ENCODE measurements at regions not wholly inside any gene's neighbourhood (a gene's known extent, or its start where the extent isn't known, plus 50 kb on each side); places are given as distances from the start of the nearest gene placed in this dataset.
"Not testable (repeated sequence)": the region's sequence is repeated elsewhere in the genome, so short reads cannot be mapped to it uniquely, and the experiment has no call there.

GRCh38 chr20:12581644-12582289 lies 427.0 kb upstream of the SPTLC3 start:
- DNase-seq (ENCODE audit: low spot score), result no peak

GRCh38 chr20:12582710-12583109 lies 426.1 kb upstream of the SPTLC3 start:
- not testable (repeated sequence) for DNase-seq (ENCODE audit: low spot score)

- no peak for DNase-seq (ENCODE audit: low spot score)
These were observed 416.8 kb upstream of the SPTLC3 start for GRCh38 chr20:12591949-12592470.

GRCh38 chr20:12592756-12593155 lies 416.0 kb upstream of the SPTLC3 start:
- no peak for DNase-seq (ENCODE audit: low spot score)

GRCh38 chr20:12593342-12593873 lies 415.4 kb upstream of the SPTLC3 start:
- DNase-seq (ENCODE audit: low spot score), result no peak

GRCh38 chr20:12594410-12595088 lies 414.2 kb upstream of the SPTLC3 start:
- no peak for DNase-seq (ENCODE audit: low spot score)

GRCh38 chr20:12595841-12596240 lies 412.9 kb upstream of the SPTLC3 start:
- DNase-seq (ENCODE audit: low spot score), result no peak

GRCh38 chr20:12596863-12597262 lies 411.9 kb upstream of the SPTLC3 start:
- DNase-seq (ENCODE audit: low spot score), result no peak

GRCh38 chr20:12597551-12597950 lies 411.2 kb upstream of the SPTLC3 start:
- DNase-seq (ENCODE audit: low spot score), result no peak

GRCh38 chr20:12598894-12599293 lies 409.9 kb upstream of the SPTLC3 start:
- no peak for DNase-seq (ENCODE audit: low spot score)

GRCh38 chr20:12599494-12599893 lies 409.3 kb upstream of the SPTLC3 start:
- DNase-seq (ENCODE audit: low spot score), result no peak

- DNase-seq (ENCODE audit: low spot score), result no peak
These were observed 403.0 kb upstream of the SPTLC3 start for GRCh38 chr20:12605751-12606150.

- no peak for DNase-seq (ENCODE audit: low spot score)
These were observed 397.9 kb upstream of the SPTLC3 start for GRCh38 chr20:12610871-12611270.

GRCh38 chr20:12614764-12615163 lies 394.0 kb upstream of the SPTLC3 start:
- no peak for DNase-seq (ENCODE audit: low spot score)

- no peak for DNase-seq (ENCODE audit: low spot score)
These were observed 391.7 kb upstream of the SPTLC3 start for GRCh38 chr20:12617076-12617475.

GRCh38 chr20:12623870-12624269 lies 384.9 kb upstream of the SPTLC3 start:
- no peak for DNase-seq (ENCODE audit: low spot score)

- no peak for DNase-seq (ENCODE audit: low spot score)
These were observed 381.3 kb upstream of the SPTLC3 start for GRCh38 chr20:12627485-12627884.

GRCh38 chr20:12638633-12639312 lies 370.0 kb upstream of the SPTLC3 start:
- DNase-seq (ENCODE audit: low spot score), result no peak

- DNase-seq (ENCODE audit: low spot score), result no peak
These were observed 368.5 kb upstream of the SPTLC3 start for GRCh38 chr20:12640251-12640650.

GRCh38 chr20:12641619-12642018 lies 367.2 kb upstream of the SPTLC3 start:
- no peak for DNase-seq (ENCODE audit: low spot score)

GRCh38 chr20:12644461-12644860 lies 364.3 kb upstream of the SPTLC3 start:
- no peak for DNase-seq (ENCODE audit: low spot score)

GRCh38 chr20:12649234-12649633 lies 359.5 kb upstream of the SPTLC3 start:
- DNase-seq (ENCODE audit: low spot score), result no peak

GRCh38 chr20:12653642-12654041 lies 355.1 kb upstream of the SPTLC3 start:
- no peak for DNase-seq (ENCODE audit: low spot score)

Data from ureter (tissue), 1 donor.